GM19467 (cell line): ENCODE measurements at regions not wholly inside any gene's neighbourhood (a gene's known extent, or its start where the extent isn't known, plus 50 kb on each side); places are given as distances from the start of the nearest gene placed in this dataset.
"Not testable (repeated sequence)": the region's sequence is repeated elsewhere in the genome, so short reads cannot be mapped to it uniquely, and the experiment has no call there.

ENCODE experiments used
- ATAC-seq: cut with Tn5 transposase; IDR thresholded peaks from one replicate; pipeline ENCODE4 v1.9.1; 2021; ENCODE audit warnings: mild to moderate bottlenecking, moderate library complexity; ENCODE audit not compliant: unreplicated experiment

DNA sequence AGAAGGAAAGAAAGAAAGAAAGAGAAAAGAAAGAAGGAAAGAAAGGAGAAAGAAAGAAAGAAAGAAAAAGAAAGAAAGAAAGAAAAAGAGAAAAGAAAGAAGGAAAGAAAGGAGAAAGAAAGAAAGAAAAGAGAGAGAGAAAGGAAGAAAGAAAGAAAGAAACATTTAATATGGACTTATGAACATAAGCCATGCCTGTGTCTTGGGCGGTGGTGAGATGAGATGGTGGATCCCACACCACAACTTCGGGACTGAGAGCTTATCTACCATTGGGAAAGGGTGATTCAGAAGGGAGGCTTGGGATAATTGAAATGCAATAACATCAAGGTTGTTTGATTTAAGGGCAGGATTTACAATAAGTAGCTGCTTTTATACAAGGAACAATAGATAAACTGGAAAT is 843.9 kb upstream of the AUTS2 start:
- ATAC-seq, result no peak

GRCh38 chr7:68756986-68757495 is 841.2 kb upstream of the AUTS2 start:
- no peak for ATAC-seq

DNA sequence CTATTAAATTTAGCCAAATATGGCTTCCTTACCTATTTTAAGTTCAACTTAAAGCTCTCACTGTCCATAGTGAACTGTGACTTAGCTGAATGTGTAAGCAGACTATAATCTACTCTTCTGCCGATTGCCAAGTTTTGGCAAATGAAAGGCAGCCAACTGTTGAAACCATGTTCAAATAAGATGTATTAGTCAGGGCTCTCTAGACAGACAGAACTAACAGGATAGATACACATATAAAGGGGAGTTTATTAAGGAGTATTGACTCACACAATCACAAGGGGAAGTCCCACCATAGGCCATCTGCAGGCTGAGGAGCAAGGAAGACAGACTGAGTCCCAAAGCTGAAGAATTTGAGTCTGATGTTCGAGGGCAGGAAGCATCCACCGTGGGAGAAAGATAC is 837.7 kb upstream of the AUTS2 start:
- no peak for ATAC-seq

GRCh38 chr7:68767462-68767861 is 830.8 kb upstream of the AUTS2 start:
- ATAC-seq, result no peak

- no peak for ATAC-seq
Observed at GRCh38 chr7:68770649-68771048, 827.6 kb upstream of the AUTS2 start.

GRCh38 chr7:68776326-68776725 is 821.9 kb upstream of the AUTS2 start:
- no peak for ATAC-seq

DNA sequence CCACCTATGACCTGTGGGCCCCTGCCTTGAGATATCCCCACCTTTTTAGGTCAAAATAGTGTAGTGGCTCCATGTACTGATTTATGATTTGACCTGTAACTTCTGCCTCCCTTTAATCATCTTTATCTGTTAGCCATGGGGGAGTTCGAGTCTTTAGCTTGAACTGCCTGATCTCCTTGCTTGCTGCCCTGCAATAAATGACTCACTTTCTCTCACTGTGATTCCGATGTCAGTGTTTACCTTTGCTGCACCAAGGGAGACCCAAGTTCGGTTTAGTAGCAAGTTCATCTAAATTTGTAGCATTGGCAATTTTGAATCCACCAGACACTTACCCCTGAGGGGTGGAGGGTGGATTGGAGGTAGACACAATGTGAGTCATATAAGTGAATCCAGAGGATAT is 814.6 kb upstream of the AUTS2 start:
- ATAC-seq, result no peak

DNA sequence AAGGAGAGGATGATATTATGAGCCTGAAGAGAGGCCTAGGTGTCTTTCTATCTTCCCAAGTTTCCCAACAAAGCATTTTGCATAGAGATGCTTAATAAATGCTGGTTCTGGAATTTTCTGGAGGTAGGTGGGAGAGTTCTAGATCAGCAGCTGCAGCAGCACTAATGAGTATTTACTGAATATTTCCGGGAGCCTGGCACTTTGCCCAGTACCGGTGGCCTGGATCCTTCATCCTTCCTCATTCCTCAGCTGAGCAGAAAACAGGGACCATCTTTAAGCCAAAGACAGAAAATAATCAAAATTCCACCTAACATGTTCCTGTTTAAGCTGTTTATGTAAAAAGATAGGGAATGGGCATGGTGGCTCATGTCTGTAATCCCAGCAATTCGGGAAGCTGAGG is 813.2 kb upstream of the AUTS2 start:
- no peak for ATAC-seq

- ATAC-seq, result no peak
Observed at GRCh38 chr7:68787566-68787965, 810.7 kb upstream of the AUTS2 start.

DNA sequence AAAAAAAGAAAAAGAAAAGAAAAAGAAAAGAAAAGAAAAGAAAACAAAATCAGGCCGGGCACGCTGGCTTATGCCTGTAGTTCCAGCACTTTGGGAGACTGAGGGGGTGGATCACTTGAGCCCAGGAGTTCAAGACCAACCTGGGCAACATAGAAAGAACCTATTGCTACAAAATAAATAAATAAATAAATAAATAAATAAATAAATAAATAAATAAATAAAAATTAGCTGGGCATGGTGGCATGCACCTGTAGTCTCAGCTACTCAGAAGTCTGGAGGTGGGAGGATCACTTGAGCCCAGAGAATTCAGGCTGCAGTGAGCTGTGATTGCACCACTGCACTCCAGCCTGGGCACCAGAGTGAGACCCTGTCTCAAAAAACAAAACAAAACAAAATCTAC is 809.7 kb upstream of the AUTS2 start:
- ATAC-seq, result not testable (repeated sequence)

GRCh38 chr7:68789597-68789996 is 808.7 kb upstream of the AUTS2 start:
- ATAC-seq, result no peak

- ATAC-seq, result no peak
Observed at GRCh38 chr7:68792351-68792750, 805.9 kb upstream of the AUTS2 start.

- ATAC-seq, result no peak
Observed at GRCh38 chr7:68793513-68793912, 804.8 kb upstream of the AUTS2 start.

DNA sequence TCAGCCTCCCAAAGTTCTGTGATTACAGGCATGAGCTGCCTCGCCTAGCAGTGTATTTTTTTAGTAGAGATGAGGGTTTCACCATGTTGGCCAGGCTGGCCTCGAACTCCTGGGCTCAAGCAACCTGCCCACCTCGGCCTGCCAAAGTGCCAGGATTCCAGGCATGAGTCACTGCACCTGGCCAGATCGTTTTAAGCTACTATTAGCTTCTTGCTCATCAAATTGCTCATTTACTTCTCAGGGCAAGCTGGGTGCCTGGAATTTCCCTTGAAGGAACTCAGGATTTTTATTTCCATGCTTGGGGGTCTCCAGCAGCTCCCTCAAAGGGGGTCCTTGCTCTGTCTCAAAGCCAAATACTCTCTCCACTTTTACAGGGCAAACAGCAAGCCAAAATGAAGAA is 798.0 kb upstream of the AUTS2 start:
- no peak for ATAC-seq

DNA sequence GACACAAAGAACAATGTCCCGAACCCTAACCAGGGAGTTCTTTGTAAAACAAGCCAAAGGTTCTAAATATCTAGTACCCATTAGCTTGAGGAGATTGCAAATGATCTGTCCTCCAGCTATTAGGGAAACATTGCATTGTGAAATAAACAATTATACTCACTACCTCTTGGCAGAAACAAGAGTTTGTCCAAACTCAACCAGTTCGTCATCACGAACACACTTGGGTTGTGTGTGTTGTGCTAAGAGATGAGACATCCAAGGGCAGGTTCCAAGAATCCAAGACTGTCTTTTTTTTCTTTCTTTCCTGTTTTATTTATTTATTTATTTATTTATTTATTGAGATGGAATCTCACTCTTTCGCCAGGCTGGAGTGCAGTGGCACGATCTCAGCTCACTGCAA is 793.1 kb upstream of the AUTS2 start:
- ATAC-seq, result no peak

GRCh38 chr7:68807666-68808065 is 790.6 kb upstream of the AUTS2 start:
- ATAC-seq, result no peak

DNA sequence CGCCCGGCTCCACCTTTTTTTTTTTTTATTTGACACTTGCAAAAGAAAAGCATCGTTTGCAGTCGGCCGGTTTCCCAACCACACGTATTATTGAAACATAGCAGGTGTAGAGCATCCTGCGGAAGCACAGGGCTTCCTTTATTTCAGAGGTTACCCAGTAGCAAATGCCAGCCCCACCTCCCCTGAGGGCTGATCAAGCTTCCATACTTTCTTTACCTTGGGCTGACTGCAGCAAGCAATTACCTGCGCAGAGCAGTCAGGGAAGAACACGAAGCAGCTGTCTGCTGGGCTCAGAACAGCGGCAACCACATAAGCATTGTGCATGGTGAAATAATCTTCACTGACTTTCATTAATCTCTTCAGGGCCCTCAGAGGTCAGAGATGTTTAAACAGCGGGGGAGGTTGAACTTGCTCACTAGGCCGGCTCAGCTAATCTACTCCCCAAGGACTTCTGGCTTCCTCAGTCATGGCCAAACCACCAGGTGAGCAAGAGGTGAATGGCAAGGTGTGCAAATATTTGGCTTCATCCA is 784.7 kb upstream of the AUTS2 start:
- no peak for ATAC-seq

- ATAC-seq, result no peak
Observed at GRCh38 chr7:68816491-68816890, 781.8 kb upstream of the AUTS2 start.

DNA sequence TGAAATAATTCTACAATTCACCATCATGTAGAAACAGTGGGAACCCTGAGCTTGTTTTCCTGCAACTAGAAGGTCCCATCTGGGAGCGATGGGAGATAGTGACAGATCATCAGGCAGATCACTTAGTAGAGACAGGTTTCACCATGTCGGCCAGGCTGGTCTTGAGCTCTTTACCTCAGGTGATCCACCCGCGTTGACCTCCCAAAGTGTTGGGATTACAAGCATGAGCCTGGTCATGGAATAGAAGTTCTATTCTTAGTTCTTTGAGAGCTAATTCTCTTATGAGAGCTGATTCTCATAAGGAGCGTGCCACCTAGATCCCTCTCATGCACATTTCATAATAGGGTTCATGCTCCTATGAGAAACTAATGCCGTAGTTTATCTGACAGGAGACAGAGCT is 778.0 kb upstream of the AUTS2 start:
- no peak for ATAC-seq

GRCh38 chr7:68821846-68822245 is 776.4 kb upstream of the AUTS2 start:
- no peak for ATAC-seq

DNA sequence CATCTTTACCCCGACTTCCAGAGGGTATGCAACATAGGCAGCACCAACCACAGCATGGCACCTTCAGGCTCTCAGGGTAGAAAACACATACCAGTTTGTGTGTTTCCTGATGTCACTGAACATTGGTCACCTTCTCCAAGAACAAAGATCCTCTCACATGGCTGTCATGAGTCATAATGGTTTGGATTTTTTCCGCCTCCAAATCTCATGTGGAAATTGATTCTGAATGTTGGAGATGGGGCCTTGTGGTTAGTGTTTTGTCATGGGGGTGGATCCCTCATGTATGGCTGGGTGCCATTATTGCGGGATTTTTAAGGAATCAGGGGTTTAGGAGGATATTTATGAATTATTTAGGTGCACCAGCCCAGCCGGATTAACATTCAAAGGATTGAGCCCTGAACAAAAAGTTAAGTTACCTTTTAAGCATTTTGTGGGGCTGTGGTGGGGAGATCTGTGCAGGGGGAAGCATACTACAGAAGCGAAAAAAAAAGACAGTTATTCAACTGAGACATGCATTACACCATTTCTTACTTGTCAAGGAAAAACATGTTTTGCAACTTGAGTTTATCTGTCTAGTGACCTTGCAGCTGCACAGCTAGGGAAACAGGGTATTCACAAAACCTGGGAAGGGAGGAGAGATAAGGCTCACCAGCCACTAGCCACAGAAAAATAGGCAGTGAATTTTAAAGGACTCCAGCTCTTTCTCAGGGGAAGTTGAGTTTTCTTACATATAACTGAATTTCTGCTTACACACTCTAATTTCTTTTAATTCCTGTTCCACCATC is 774.1 kb upstream of the AUTS2 start:
- no peak for ATAC-seq

DNA sequence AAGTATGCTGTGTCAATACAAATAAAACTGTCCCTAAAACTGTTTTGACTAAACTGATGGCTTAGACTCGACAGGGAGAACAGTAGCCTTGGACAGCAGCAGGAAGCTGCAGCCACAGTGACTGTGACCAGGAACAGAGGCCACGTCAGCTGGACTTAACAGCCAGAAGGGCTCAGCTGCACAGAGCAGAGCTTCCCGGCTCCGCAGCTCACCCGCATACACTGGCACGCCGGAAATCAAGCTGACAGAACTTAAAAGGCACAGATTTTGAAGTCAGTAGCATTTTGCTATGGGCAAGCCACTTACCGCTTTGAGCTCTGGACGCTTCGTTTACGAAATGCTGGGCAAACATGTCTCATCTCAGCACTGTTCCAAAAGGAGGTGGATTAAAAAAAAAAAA is 769.7 kb upstream of the AUTS2 start:
- no peak for ATAC-seq

DNA sequence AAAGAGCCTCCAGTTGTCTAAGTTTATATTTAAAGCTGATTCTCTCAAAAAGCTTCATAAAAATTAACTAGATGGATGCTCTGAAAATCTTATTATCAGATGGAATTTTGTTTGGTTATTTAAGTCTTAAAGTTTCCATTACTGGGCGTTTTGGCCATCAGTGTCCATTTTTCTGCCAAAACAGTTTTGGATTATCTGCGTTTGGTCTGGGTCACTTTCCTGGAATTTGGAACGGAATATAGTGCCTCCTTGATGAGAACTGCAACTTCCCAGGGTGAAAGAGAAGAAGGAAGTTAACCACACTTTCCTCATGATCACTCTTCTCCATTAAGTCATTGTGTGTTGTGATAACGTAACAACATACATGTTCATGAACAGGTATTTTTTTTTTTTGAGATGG is 764.9 kb upstream of the AUTS2 start:
- no peak for ATAC-seq
